CD4-positive, alpha-beta T cell treated with Interleukin-17A for 1 hour (primary cell): ENCODE measurements at regions not wholly inside any gene's neighbourhood (a gene's known extent, or its start where the extent isn't known, plus 50 kb on each side); places are given as distances from the start of the nearest gene placed in this dataset.

ENCODE experiments used
- DNase-seq: peaks from one replicate; pipeline ENCODE4 v3.0.0-alpha.2; 2020

DNA sequence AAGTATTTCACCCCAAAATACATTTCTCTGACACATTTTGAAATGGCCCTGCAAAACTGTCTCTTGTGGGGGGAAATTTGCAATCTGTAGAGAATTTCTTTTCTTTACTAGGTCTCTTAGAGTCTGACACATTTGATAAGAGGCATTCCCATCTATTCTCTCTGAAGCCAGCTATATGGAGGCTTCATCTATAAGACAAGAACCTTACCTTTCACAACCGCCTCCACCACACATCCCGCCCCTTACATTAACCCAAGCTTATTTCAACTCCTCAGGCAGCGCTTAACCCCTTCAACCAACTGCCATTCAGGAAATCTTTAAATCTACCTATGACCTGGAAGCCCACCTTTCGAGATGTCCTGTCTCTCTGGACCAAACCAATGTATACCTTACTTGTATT is 829.5 kb downstream of the TLE4 start:
- DNase-seq: no peak

DNA sequence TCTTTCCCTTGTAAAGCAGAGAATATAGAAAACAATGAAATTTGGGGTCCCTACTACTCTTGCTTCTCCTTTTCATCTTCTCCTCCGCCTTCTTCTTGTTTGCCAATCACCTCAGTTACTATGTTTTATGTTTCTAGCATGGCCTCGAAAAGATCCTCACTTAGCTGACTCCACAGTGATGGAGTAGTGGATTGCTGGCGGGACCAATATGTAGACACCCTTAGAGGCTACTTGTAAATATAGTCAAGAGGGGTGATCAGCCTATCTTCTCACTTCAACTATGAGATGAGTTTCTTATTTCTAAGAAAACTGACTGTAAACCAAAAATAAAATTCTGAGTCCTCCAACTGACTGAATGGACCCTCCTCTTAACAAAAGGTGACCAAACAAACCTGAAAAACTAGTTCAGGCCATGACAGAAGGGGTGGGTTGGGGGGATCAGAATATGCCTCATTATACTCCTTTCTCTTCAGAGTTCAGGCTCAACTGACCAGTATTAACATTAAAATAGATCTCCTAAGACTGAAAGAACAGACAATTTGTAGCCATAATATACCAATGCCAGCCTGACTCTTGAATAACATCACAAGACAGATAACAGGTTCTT is 829.0 kb downstream of the TLE4 start:
- DNase-seq: no peak

DNA sequence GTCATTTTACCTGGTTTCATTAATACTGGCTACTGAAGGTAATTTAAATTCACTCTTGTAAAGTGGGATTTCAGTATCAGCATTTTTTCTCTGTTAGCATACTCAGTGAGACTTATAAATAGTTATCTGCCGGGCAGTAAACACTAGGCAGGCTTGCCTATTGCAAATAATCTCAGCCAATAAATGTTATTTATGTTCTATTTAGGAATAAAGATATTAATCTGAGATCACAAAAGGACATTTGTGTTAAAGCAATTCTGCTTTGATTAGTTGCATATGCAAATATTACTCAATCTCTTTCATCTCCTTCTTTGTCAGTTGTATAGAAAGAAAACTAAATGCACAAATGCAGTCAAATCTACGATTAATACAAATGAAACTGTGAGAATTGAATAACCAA is 827.8 kb downstream of the TLE4 start:
- no peak for DNase-seq

DNA sequence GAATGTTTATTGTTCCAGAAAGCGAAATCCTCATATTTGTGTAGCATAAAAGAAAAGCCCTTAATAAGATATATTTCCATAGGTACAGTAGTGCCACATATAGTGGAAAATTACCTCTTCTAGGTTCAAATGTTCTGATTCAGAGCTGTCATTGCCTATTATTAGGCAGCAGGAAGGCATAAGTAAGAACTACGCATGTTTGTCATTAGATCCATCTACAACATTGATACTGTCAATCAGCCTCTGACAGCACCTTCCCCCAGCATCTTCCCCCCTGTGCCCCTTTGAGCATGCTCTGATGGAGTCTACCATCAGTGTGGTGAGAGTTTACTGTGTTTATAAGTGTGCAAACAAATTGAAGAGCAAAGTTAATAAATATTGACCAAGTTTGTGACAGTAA is 816.1 kb downstream of the TLE4 start:
- no peak for DNase-seq

DNA sequence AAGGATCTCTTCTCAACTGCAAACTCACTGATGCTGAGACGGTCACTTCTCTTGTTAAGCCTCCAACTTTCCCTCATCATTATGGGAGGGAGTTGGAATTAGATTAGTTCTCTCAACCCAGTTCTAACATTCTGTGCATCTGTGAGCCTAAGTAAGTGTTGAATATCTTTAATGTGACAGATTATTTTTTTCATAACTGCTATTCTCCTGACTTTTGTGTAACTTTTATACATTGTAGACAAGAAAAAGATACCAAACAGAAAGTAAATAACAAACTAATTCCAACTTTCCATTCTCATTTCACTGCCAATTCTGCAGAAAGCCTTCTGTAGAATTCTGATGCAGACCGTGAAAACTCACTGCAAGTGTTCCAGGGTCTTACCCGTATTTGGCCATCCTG is 813.5 kb downstream of the TLE4 start:
- DNase-seq: no peak

DNA sequence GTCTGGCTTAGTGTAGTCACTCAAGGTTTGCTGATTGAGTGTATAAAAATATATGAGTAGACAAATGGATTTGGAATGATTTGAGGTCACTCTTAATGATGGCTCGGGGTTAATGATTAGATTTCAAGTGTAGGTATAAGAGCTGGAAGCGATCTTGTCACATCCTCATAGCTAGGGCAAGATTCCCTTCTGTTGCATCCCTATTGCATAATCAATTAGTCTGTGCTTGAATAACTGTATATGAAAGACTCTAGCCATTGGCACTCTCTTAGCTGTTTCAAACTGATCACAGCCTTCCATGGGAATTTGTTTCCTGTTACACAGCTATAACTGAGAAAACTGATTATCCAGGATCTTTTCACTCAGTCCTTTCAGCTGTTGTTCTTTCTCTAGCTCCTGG is 811.6 kb downstream of the TLE4 start:
- DNase-seq: no peak

DNA sequence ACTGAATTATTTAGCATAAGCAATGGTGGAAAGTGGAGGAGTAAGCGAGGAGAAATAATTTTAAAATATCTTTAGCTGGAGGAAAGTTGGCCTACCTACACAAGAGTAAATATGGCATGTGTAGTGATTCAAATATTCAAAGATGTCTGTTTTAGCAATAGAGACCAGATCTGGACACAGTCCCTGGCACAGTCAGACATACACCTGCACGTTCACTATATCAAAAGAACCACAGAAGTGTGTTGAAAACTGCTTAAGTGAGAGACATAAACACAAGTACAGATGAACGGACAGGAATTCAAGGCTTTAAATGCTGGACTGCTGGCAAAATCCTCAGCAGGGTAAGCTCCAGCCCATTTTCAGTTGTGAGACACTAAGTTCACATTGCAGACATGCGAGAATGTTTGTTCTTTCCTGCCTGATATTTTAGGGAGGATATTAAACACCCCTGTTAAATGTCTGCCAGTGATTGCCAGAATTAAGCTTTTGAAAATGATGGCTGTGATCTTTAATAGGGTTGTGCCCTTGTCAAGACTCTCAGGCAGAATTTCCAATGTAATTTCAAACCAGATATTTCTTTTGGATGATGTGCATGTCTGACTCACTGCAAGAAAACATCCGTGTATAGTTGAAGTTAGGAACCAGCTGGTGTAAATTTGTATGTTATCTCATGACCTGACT is 810.6 kb downstream of the TLE4 start:
- DNase-seq: no peak

DNA sequence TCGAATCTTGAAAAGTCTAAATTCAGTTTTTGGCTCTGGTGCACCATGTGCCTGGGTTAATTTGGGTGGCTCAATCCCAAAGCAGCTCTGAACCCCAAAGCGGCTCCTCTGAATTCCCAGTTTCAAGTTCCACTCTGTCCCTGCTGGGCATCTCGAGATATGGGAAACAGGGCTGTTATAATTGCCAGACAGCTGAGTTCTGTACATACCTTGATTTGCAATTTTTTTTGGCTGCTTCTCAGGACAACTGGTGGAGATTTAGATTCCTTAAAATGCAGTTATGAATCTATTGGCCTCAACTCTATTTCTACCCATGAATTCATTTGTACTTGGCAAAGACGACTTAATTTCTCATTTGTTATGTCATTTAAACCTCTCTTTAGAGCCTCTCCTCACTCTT is 808.5 kb downstream of the TLE4 start:
- no peak for DNase-seq

DNA sequence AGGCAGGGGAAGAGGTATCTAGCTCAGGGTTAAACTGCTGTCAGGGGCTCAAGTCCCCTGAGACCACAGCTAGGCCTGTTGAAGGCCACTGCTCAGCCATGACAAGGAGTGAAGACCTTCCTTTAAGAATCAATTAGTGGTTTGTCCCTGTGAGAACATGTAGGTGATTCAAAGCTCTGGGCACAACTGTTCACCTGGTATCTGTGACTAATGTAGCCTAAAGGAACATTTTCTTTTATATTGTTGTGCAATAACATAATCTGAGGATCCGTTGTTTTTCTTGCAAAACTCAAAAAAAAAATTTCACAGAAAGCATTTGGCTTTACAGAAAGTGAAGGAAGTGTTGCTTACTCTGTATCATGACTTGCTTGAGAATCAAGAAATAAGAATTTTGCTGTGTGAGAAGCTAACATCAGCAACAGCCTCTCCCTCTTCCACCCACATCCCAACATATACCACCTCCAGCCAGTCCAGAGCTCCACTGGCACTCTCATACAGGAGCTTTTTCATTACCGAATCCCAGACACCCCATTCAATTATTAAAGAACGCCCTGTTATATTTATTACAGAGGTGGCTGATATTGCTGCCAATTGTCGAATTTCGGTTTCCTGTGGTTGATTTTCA is 807.0 kb downstream of the TLE4 start:
- no peak for DNase-seq

DNA sequence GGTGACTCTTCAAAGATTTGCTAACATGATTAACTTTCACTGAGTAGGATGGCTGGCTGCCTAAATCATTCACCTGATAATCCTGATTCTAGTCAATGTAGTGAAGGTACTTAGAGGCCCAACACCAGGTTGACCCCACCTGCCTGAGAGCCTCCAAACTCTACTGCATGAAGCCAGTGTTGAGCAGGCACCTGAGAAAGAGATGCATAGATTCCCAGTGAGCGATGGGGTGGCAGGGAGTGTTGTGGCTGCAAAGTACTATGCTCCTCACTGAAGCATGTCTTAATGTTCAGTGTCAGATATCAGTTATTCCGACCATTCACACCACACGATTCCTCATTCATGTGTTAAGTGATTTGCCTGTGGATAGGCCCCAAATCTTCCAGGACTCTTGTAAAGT is 804.4 kb downstream of the TLE4 start:
- DNase-seq: no peak

DNA sequence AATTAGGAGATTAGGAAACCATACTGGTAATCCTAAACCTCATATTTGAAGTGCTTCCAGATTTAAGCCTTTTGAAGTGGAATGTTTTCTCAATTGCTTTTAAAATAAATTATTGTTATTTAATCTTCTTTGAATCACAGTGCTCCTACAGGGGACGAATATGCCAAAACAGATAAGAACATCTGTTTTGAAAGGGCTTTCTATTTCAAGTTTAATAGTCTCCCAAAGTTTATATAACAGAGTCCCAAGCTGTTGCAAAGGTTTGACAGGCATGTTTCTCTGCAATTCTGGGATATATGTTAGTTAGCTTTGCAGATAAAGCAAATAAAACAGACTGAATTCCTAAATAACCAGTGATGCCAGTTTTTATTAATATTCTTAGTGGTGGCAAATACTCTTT is 803.7 kb downstream of the TLE4 start:
- DNase-seq: no peak

DNA sequence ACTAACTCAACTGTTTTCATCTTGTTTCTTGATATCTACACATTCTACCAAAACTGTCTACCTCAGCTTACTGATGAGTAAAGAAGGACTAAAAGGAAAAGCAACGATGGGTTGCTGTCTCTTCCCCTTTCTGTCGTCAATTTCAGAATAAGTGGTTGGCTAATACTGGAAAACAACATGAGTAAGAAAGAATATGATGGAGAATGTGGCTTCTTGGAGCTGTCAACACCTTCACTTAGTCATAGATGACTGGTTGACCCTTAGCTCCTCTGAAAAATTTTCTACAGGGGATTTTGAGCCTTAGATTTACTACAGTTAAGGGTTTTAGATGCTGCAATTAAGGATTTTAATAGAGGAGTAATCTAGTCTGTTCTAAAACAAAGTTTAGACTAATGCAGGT is 797.9 kb downstream of the TLE4 start:
- DNase-seq: no peak

DNA sequence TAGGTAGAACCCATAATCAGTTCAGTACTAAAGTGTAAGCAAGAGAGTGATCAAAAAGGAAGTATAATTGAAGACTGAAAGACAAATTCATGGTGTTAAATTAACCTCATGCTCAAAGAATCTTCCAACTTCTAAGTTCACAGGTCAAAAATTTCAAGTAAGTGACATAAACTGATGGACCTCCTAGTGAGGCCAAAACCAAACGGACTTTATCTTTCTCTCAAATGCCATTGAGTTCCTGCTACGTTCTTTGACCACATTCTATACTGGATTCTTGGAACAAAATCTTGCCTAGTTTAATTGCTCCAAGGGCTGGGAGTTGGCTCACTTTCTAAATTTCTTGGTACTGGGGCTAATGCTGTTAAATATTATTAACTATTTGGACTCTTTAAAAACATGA is 794.9 kb downstream of the TLE4 start:
- no peak for DNase-seq

DNA sequence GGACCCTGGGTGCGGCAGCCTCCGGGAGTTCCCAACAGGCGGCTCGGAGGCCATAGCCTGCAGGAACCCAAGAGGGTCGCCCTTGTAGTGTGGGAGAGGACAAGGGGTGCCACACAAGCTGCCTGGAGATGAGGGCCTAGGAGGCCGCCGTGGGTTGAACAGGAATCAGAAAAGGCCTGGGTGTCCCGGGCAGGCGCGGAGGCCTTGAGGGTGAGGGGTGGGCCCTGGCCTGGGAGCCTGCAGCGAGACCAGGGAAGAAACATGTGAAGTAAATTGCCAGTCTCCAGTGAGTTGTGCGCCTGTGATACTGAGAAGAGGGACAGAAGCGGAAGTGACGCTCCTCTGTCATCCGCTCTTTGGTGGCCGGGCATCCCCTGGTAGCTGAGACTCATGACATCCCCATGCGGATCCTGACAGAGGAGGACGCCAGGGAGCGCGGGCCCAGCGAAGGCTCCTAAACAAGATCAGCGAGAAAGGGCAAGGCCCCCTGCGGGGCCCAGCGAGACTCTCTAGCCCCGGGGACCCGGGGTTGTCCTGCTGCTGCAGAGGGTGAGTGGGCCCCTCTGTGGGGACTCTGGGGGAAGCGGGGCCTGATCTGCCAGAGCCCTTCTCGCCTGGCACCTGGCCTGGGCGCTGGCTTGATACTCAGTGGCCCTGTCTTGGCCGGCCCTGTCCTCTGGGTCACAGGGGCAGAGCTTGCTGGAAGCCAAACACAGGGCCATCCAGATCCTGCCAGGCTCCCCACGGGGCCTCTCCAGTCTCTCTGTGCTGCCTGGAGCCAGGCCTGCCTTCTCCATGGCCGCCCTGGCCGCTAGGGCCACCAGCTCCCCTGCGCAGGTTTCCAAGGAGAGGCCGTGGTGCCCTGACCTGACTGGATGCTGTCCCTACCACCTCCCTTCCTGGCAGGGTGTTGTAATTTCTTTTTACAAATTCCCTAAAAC is 788.4 kb downstream of the TLE4 start:
- DNase-seq: no peak

DNA sequence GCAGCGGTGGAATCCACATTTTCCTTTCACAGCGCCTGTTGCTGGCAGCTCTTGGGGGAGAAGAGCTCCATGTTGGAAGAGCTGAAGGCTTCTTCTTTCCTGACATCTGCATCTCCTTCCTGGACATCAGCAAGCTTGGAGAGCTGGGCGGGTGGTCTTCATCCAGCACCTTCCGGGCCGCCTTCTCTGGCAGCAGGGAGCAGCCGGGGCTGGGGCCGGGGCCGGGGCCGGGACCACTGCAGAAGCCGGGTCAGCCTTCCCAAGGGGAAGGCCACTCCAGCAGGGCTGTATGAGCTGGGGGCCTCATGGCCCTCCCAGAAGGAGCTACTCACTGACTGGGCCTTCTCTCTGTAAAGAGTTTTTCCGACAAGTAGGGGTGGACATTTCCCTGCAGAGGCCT is 787.5 kb downstream of the TLE4 start:
- DNase-seq: no peak

DNA sequence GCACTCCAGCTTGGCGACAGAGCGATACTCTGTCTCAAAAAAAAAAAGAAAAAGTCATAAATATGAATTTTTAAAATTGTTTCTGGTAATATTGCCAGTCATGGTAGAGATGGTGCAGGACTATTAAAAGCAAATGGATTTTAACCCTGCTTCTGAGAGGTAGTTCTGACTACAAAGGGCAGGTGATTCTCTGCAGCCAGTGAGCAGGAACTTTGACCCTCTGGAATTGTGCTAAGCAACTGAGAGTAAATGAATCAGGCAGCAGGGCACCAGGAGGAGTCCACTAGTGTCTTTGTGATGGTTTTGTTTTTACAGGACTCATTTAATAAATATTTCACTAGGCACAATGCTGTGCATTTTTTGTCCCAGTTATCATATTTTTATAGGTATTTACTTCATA is 781.2 kb downstream of the TLE4 start:
- DNase-seq: no peak

DNA sequence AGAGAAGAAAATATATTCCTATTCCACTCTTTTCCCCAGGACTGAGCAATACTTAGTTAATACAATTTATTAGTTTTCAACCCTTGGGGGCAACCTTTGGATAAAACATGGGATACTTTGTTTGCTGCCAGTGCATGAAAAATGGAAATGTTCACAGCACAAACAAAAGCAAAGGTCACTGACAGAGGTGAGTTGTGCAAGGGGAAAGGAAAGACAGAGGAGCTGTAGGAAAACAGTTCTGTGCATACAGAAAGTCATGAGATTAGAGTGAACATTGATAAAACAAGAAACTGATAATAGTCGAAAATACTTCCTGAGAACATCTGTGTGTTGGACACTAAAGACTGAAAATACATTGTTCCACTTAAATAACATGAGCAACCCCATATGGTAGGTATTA is 779.8 kb downstream of the TLE4 start:
- DNase-seq: no peak

DNA sequence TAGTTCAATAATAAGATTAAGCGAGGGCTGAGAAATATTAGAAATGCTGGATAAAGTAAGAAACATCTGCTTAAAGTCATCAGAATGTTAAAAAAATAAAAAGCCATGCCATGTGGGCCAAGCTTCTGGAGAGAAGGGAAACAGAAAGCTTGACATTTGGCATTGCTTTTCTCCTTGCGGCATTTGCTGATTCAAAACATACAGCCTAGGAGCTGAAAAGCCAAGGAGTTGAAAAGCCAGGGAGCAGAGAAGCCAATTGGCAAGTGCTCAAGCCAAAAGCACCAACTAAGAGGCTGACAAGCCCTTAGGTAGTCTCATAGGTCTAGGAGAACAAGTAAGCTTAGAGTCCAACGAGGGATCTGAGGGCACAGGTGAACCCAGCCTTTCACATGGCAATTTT is 754.3 kb downstream of the TLE4 start:
- no peak for DNase-seq

DNA sequence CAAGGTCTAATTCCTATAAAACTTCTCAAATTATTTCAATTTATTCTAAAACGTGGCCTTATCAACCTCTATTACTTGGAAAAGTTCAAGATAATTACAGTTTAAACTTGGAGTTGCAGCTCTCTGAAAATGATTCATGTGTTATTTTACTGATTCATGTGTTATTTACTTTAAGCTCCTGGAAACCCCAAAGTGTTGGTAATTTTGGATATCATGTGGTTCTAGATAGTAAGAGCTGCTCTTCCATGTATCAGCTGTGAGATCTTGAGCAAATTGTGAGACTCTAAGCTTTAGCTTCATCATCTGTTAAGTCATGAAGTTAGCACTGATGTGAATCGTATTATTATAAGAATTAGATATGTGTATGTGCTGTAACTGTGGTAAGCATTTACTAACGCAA is 749.2 kb downstream of the TLE4 start:
- no peak for DNase-seq

DNA sequence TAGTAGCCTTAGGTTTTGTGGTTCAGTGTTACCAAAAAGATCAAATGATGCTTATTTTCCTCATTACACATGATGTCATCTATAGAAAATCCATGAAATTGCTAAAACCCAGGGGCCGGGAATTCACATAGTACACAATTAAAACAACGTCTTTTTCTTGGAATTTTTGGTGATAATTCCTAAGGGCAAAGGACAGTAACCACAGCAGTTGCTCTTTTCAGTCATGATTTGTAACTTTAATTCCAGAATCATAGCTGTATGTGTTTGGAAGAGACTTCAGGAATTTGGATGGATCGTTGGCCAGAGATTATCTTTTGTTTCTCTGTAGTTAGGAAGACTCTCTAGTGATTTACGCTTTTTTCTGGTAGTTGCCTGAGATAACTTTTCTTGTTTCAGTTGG is 748.7 kb downstream of the TLE4 start:
- DNase-seq: no peak

DNA sequence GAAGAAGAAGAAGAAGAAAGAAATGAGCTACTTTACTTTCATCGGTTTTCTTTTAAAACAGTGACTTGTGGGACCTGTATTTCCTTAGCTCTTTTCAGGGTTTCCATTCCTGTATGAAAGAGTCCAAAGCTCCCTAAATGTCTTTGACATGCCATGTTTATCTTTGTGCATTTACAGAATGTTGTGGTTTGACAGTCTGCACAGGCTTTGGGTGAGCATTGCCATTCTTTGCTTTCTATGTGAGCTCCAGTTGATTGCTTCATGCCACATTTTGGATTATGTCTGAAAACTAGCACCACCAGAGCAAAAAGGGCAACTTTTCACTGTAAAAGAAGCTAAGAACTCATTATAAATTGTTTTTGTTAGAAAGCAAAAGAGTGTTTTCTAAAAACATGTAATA is 733.4 kb downstream of the TLE4 start:
- no peak for DNase-seq

DNA sequence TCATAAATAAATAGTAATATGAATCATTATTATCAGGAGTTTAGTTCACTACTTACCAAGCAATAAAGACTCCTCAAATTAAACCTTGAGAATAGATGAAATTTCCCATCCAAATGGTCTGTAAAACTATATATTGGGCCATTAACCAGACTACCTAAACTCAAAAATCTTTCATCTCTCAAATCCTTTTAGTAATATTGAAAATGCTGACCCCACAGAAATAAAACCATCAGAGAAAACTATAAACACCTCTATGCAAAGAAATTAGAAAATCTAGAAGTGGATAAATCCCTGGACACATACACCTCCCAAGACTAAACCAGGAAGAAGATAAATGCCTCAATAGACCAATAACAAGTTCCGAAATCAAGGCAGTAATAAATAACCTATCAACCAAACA is 723.2 kb downstream of the TLE4 start:
- no peak for DNase-seq

DNA sequence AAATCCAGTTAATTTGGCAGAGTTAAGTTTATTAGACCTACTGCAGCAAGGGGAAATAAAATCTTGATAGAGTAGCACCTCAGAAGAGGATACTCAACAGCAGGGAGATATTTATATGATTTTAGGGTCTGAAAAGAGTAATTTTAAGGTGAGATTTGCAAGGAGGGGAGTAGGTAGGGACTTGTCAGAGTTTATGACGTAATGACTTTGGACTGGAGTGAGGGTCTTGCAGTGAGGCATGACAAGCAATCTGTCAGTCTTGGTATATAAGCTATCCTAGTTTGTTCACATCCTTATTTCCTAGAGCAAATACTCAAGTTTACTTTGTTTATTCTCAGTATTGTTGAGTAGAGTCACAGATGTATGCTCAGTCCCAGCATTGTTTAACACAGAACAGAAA is 722.6 kb downstream of the TLE4 start:
- DNase-seq: no peak

DNA sequence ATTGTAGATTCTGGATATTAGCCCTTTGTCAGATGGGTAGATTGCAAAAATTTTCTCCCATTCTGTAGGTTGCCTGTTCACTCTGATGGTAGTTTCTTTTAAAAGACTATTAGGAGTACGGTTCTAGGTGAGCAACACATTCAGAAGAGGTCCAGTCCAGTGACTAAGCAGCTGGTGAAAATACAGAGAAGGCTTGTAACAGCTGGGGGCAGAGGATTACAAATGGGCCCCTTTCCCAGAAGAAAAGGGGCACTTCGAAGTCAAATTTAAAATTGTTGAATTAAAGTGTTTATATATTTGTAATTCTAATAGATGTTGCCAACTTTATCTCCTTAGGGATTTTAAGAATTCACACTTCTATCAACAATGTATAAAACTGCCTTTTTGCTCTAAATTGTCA is 720.5 kb downstream of the TLE4 start:
- DNase-seq: no peak
